HG03439 (cell line): ENCODE measurements at regions not wholly inside any gene's neighbourhood (a gene's known extent, or its start where the extent isn't known, plus 50 kb on each side); places are given as distances from the start of the nearest gene placed in this dataset.
"Not testable (repeated sequence)": the region's sequence is repeated elsewhere in the genome, so short reads cannot be mapped to it uniquely, and the experiment has no call there.

Experiments
- ATAC-seq: cut with Tn5 transposase; IDR thresholded peaks from one replicate; pipeline ENCODE4 v1.9.1; 2021; ENCODE audit warnings: mild to moderate bottlenecking, moderate library complexity; ENCODE audit not compliant: unreplicated experiment

GRCh38 chr17:18546514-18547398 lies 70.2 kb downstream of the LGALS9C start:
- ATAC-seq: not testable (repeated sequence)

GRCh38 chr17:18557086-18557485 lies 80.5 kb downstream of the LGALS9C start:
- not testable (repeated sequence) for ATAC-seq

- peak; percentile 58 for ATAC-seq
These were observed 80.7 kb downstream of the TBC1D28 start for GRCh38 chr17:18563381-18564098.

- ATAC-seq: peak; percentile 51
These were observed 80.1 kb downstream of the TBC1D28 start for GRCh38 chr17:18564099-18564448.

- ATAC-seq: not testable (repeated sequence)
These were observed 75.8 kb downstream of the TBC1D28 start for GRCh38 chr17:18568108-18568995.

GRCh38 chr17:18569489-18569913 lies 74.7 kb downstream of the TBC1D28 start:
- not testable (repeated sequence) for ATAC-seq

- ATAC-seq: not testable (repeated sequence)
These were observed 71.7 kb downstream of the TBC1D28 start for GRCh38 chr17:18572536-18572935.

- not testable (repeated sequence) for ATAC-seq
These were observed 70.1 kb downstream of the TBC1D28 start for GRCh38 chr17:18574137-18574536.
